ENCODE measurements at regions not wholly inside any gene's neighbourhood (a gene's known extent, or its start where the extent isn't known, plus 50 kb on each side); places are given as distances from the start of the nearest gene placed in this dataset.

GRCh38 chrX:114532111-114532805 lies 51.6 kb upstream of the HTR2C start:
- no peak for DNase-seq (ENCODE audit: extremely low read depth in 1 of 4, low spot score in 3 of 4)
- no peak for ATAC-seq
- Histone ChIP-seq H3K9me3 (replicated peaks; ENCODE audit: control insufficient read depth, insufficient read depth, low read depth, low read length) (no peaks in the 10 kb centered on the region), H3K4me2 (ENCODE audit: insufficient read depth, low read length) (no peak overlapping the region), H2AFZ (ENCODE audit: low read depth, low read length) (no peak overlapping the region), H3K4me1 (replicated peaks in 1 of 2; ENCODE audit: control insufficient read depth in 2 of 2, insufficient read depth in 2 of 2, low read length in 2 of 2) (no peaks in the 10 kb centered on the region), H4K20me1 (replicated peaks; ENCODE audit: control insufficient read depth, insufficient read depth, low read length) (no peaks in the 10 kb centered on the region), H3K36me3 (ENCODE audit: control insufficient read depth, insufficient read depth, low read length) (no peaks in the 10 kb centered on the region), H3K79me2 (ENCODE audit: control insufficient read depth, insufficient read depth, low read length) (no peaks in the 10 kb centered on the region), H3K27ac (ENCODE audit: extremely low read depth, low read depth, low read length) (no peak overlapping the region), H3K27me3 (ENCODE audit: control insufficient read depth in 2 of 2, insufficient read depth in 2 of 2, low read length in 2 of 2) (no peaks in the 10 kb centered on the region), H3K9me1 (ENCODE audit: control insufficient read depth, insufficient read depth, low read length) (no peaks in the 10 kb centered on the region), H3K4me3 (no peak overlapping the region), H3K9ac (ENCODE audit: insufficient read depth in 1 of 2, low read depth in 2 of 2, low read length in 2 of 2) (no peak overlapping the region)
- in situ Hi-C loops (cut with MboI): no loop called here
- 0% methylated on average over 2 of the region's 2 CpGs for WGBS (ENCODE audit: insufficient coverage, low coverage, missing lambda C conversion rate)
- ChIA-PET CTCF (ENCODE audit: low intra/inter-chr PET ratio) (interaction anchor here (0.6 kb wide), 1 partner anchor 431 kb away, joined by 5 read pairs; no protein-coding TSS in a partner anchor), POLR2A (no interaction called here)
- intact Hi-C loops (cut with micrococcal nuclease): no loop called here
- no peak for TF ChIP-seq ZNF512 (tag; IDR thresholded peaks at IDR 0.05)
- no peak for TF ChIP-seq SMAD3 (CRISPR knock-in tag; conservative IDR thresholded peaks at IDR 0.05)
- TF ChIP-seq ZNF224 (CRISPR knock-in tag; IDR thresholded peaks at IDR 0.05): no peak
- no peak for TF ChIP-seq CBFA2T3 (IDR thresholded peaks at IDR 0.05)
- no peak for TF ChIP-seq CSDE1 (IDR thresholded peaks at IDR 0.05)
- no peak for TF ChIP-seq ZNF77 (CRISPR knock-in tag; IDR thresholded peaks at IDR 0.05)
- TF ChIP-seq NR2F6 (CRISPR knock-in tag; IDR thresholded peaks at IDR 0.05): no peak
- TF ChIP-seq THRAP3 (IDR thresholded peaks at IDR 0.05; ENCODE audit: borderline replicate concordance): no peak
- TF ChIP-seq ZC3H11A (IDR thresholded peaks at IDR 0.05; ENCODE audit: low read depth, low read length): no peak
- no peak for TF ChIP-seq ZNF212 (CRISPR knock-in tag; IDR thresholded peaks at IDR 0.05)
- TF ChIP-seq ADNP (tag; IDR thresholded peaks at IDR 0.05): no peak
- TF ChIP-seq E2F3 (CRISPR knock-in tag; IDR thresholded peaks at IDR 0.05): no peak
- no peak for TF ChIP-seq GABPB2 (CRISPR knock-in tag; conservative IDR thresholded peaks at IDR 0.05)
- no peak for TF ChIP-seq HNRNPUL1 (IDR thresholded peaks at IDR 0.05; ENCODE audit: low read length)
- no peak for TF ChIP-seq TAF15 (IDR thresholded peaks at IDR 0.05; ENCODE audit: low read depth, low read length)
- TF ChIP-seq ARID3B (CRISPR knock-in tag; IDR thresholded peaks at IDR 0.05; ENCODE audit: borderline replicate concordance): no peak
- no peak for TF ChIP-seq ZNF140 (CRISPR knock-in tag; IDR thresholded peaks at IDR 0.05)
- TF ChIP-seq AFF4 (CRISPR knock-in tag; IDR thresholded peaks at IDR 0.05): no peak
- FAIRE-seq: no peak
- BruUV-seq (replicated peaks): no TSS peak
